Endothelial cell of umbilical vein (primary cell): ENCODE measurements at regions not wholly inside any gene's neighbourhood (a gene's known extent, or its start where the extent isn't known, plus 50 kb on each side); places are given as distances from the start of the nearest gene placed in this dataset.

Experiments
- BruUV-seq: library from RNA; stranded (reverse); fragments of 400-500 nt; replicated peaks from 2 replicates; lab custom pipeline; 2021; lab: Mats Ljungman, UMichigan
- CTCF ChIA-PET: fragments of 300-600, 350-600 bp; sonication (Branson Sonifier 250); formaldehyde crosslinking; loops from one replicate; lab custom pipeline; 2021; ENCODE audit warnings: antibody characterized with exemption, inconsistent platforms; lab: Charles Lee
- POLR2A ChIA-PET: fragments of 300-600, 350-600 bp; sonication (Branson Sonifier 250); formaldehyde crosslinking; loops from one replicate; lab custom pipeline; 2021; ENCODE audit warnings: antibody characterized with exemption, inconsistent platforms; lab: Charles Lee
- DNase-seq: peaks from one replicate; pipeline ENCODE4 v3.0.0-alpha.2; 2011; ENCODE audit warnings: low read depth, low spot score
- FAIRE-seq: peaks from 2 replicates; lab custom pipeline; 2011; peaks lifted over from hg19 to GRCh38; lab: Jason Lieb, UNC
- H2AFZ ChIP-seq: 2 replicates; pipeline ENCODE4 v1.6.0; 2012; ENCODE audit warnings: low read depth, low read length, control low read depth, inconsistent platforms
- H3K27ac ChIP-seq: 2 replicates; pipeline ENCODE4 v1.5.1; 2011; ENCODE audit warnings: low read depth, mild to moderate bottlenecking, control low read depth, low read length, moderate library complexity; ENCODE audit not compliant: insufficient read depth
- H3K27me3 ChIP-seq, 2 experiments: 2 replicates each; pipeline versions ENCODE4 v1.6.0 to v1.6.1; 2011; ENCODE audit warnings: low read length in 2 of 2, mixed read lengths in 1 of 2; ENCODE audit not compliant: control insufficient read depth in 2 of 2, insufficient read depth in 2 of 2
- H3K36me3 ChIP-seq, 2 experiments: 2 replicates in 1 of 2; 3 replicates in 1 of 2; pipeline ENCODE4 v1.5.1; 2011; ENCODE audit warnings: low read length in 2 of 2, mild to moderate bottlenecking in 1 of 2, moderate library complexity in 1 of 2; ENCODE audit not compliant: control insufficient read depth in 2 of 2, insufficient read depth in 2 of 2; ENCODE audit errors: extremely low read depth in 1 of 2
- H3K4me1 ChIP-seq: 3 replicates; pipeline ENCODE4 v1.5.1; 2011; ENCODE audit warnings: mild to moderate bottlenecking, low read length; ENCODE audit not compliant: control insufficient read depth, insufficient read depth; ENCODE audit errors: extremely low read depth
- H3K4me2 ChIP-seq: 2 replicates; pipeline ENCODE4 v1.6.1; 2011; ENCODE audit warnings: low read length, control low read depth, mixed read lengths; ENCODE audit not compliant: insufficient read depth
- H3K4me3 ChIP-seq, 3 experiments: fragments of 200-600 bp in 1 of 3; sonication (generic), shearing (Covaris generic) in 1 of 3; replicated peaks in 1 of 3; 2 replicates each; pipeline ENCODE4 v1.5.1; 2011 to 2016; ENCODE audit warnings: control low read depth in 3 of 3, low read length in 3 of 3, mild to moderate bottlenecking in 2 of 3, inconsistent platforms in 1 of 3, low read depth in 1 of 3, moderate library complexity in 1 of 3; ENCODE audit not compliant: insufficient read depth in 1 of 3
- H3K79me2 ChIP-seq: 2 replicates; pipeline ENCODE4 v1.6.0; 2012; ENCODE audit warnings: low read length, inconsistent platforms; ENCODE audit not compliant: control insufficient read depth, insufficient read depth
- H3K9ac ChIP-seq: replicated peaks from 2 replicates; pipeline ENCODE3; 2011; ENCODE audit warnings: low read length, control low read depth; ENCODE audit not compliant: insufficient read depth; ENCODE audit errors: extremely low read depth
- H3K9me1 ChIP-seq: replicated peaks from 3 replicates; pipeline ENCODE4 v1.6.0; 2011; ENCODE audit warnings: mild to moderate bottlenecking, low read length; ENCODE audit not compliant: control insufficient read depth, insufficient read depth; ENCODE audit errors: extremely low read depth
- H3K9me3 ChIP-seq: replicated peaks from 2 replicates; pipeline ENCODE4 v1.5.1; 2012; ENCODE audit warnings: low read length, inconsistent platforms; ENCODE audit not compliant: control insufficient read depth, insufficient read depth
- H4K20me1 ChIP-seq: replicated peaks from 2 replicates; pipeline ENCODE3; 2011; ENCODE audit warnings: mild to moderate bottlenecking, low read length; ENCODE audit not compliant: control insufficient read depth, insufficient read depth; ENCODE audit errors: extremely low read depth
- CTCF ChIP-seq, 2 donors: IDR thresholded peaks; 1 replicate in 1 of 2; 2 replicates in 1 of 2; pipeline ENCODE4 v1.5.1; 2011; ENCODE audit warnings: low read length in 2 of 2, mild to moderate bottlenecking in 2 of 2, moderate library complexity in 2 of 2, control low read depth in 1 of 2, inconsistent platforms in 1 of 2, low read depth in 1 of 2; ENCODE audit not compliant: insufficient read depth in 1 of 2; ENCODE audit errors: extremely low read depth in 1 of 2
- EZH2 ChIP-seq: IDR thresholded peaks from 2 replicates; pipeline ENCODE4 v1.6.1; 2012; ENCODE audit warnings: borderline replicate concordance, low read depth, mild to moderate bottlenecking, moderate library complexity, low read length, inconsistent platforms; ENCODE audit not compliant: severe bottlenecking
- FOS ChIP-seq: IDR thresholded peaks from 2 replicates; pipeline ENCODE4 v1.6.1; 2011; ENCODE audit warnings: mild to moderate bottlenecking, low read length, moderate library complexity, borderline replicate concordance; ENCODE audit not compliant: insufficient read depth
- GATA2 ChIP-seq: IDR thresholded peaks from 2 replicates; pipeline ENCODE4 v1.7.0; 2011; ENCODE audit warnings: low read depth, mild to moderate bottlenecking, moderate library complexity, mixed read lengths, low read length; ENCODE audit not compliant: insufficient read length, insufficient read depth
- JUN ChIP-seq: IDR thresholded peaks from 2 replicates; pipeline ENCODE4 v1.6.1; 2011; ENCODE audit warnings: borderline replicate concordance, low read depth; ENCODE audit not compliant: insufficient read length, insufficient read depth
- MAX ChIP-seq: IDR thresholded peaks from 2 replicates; pipeline ENCODE4 v1.6.1; 2011; ENCODE audit not compliant: insufficient read depth, insufficient read length
- MYC ChIP-seq: IDR thresholded peaks from one replicate; pipeline ENCODE4 v1.6.1; 2011; ENCODE audit warnings: mild to moderate bottlenecking, low read depth, low read length
- POLR2A ChIP-seq: IDR thresholded peaks from 2 replicates; pipeline ENCODE4 v1.6.1; 2012; ENCODE audit warnings: low read depth, mild to moderate bottlenecking, control low read depth, low read length
- POLR2AphosphoS5 ChIP-seq: IDR thresholded peaks from 2 replicates; pipeline ENCODE4 v1.6.1; 2012; ENCODE audit warnings: low read depth, mild to moderate bottlenecking, control low read depth, low read length, moderate library complexity; ENCODE audit not compliant: insufficient read depth
- dilution Hi-C: fragments of 300-500 bp; cut with MboI; formaldehyde crosslinking; loops from one replicate; pipeline ENCODE4 v1.15.0; 2019; ENCODE audit warnings: low sequenced_read_pairs; ENCODE audit not compliant: extremely low pct_ligation_motif_present
- intact Hi-C: fragments of 100-400 bp; cut with micrococcal nuclease; formaldehyde crosslinking; loops from one replicate; pipeline ENCODE4 v1.10.0; 2022

- BruUV-seq: no TSS peak
- intact Hi-C loops (no loop called here), dilution Hi-C loops (no loop called here)
- no peaks in the 10 kb centered on the region for H3K9me3 ChIP-seq
- no peaks in the 10 kb centered on the region for H3K36me3 ChIP-seq
- H3K9ac ChIP-seq: no peak overlapping the region
- no peak overlapping the region for H3K4me3 ChIP-seq
- H4K20me1 ChIP-seq: no peaks in the 10 kb centered on the region
- peaks cover 10% of the 10 kb centered on the region for H3K4me1 ChIP-seq
- no peak overlapping the region for H3K4me2 ChIP-seq
- H2AFZ ChIP-seq: no peak overlapping the region
- H3K27me3 ChIP-seq: peaks cover 0 to 2% of the 10 kb centered on the region in 2 experiments
- POLR2A ChIA-PET: no interaction called here
- no peak overlapping the region for H3K27ac ChIP-seq
- DNase-seq (no peak), FAIRE-seq (no peak)
- no peaks in the 10 kb centered on the region for H3K9me1 ChIP-seq
- no peaks in the 10 kb centered on the region for H3K79me2 ChIP-seq
- TF ChIP-seq MAX: no peak
- no peak for TF ChIP-seq EZH2
- no peak for TF ChIP-seq MYC
- TF ChIP-seq FOS: no peak
- TF ChIP-seq POLR2AphosphoS5: no peak
- no peak for TF ChIP-seq CTCF (IDR thresholded peaks at IDR 0.05; ENCODE audit: extremely low read depth in 1 of 2, insufficient read depth in 1 of 2, low read depth in 1 of 2, low read length in 2 of 2)
- no peak for TF ChIP-seq POLR2A
- no peak for TF ChIP-seq JUN
- TF ChIP-seq GATA2: no peak
- CTCF ChIA-PET: no interaction called here
Measured at GRCh38 chr12:124073356-124074035, 100.5 kb downstream of the ZNF664 start.
